Vagina (tissue), 2 donors: ENCODE measurements at regions not wholly inside any gene's neighbourhood (a gene's known extent, or its start where the extent isn't known, plus 50 kb on each side); places are given as distances from the start of the nearest gene placed in this dataset.
A peak's percentile ranks its signal among the peaks of the same experiment; 100 is the strongest.

Experiments used
- DNase-seq, 2 donors: peaks; one replicate each; pipeline ENCODE4 v3.0.0-alpha.2; 2017; ENCODE audit errors: extremely low spot score in 2 of 2
- H3K27ac ChIP-seq: fragments of 200-600 bp; sonication (generic); one replicate; pipeline ENCODE4 v1.5.1; 2019
- H3K27me3 ChIP-seq: fragments of 200-600 bp; sonication (generic); one replicate; pipeline ENCODE4 v1.5.1; 2019
- H3K36me3 ChIP-seq, 2 donors: fragments of 200-600 bp; sonication (generic); one replicate each; pipeline ENCODE4 v1.5.1; 2017 to 2019
- H3K4me1 ChIP-seq: fragments of 200-600 bp; sonication (generic); one replicate; pipeline ENCODE4 v1.5.1; 2019
- H3K4me3 ChIP-seq, 2 donors: fragments of 200-600 bp; sonication (generic); 1 replicate in 1 of 2; 2 replicates in 1 of 2; pipeline ENCODE4 v1.5.1; 2016 to 2019
- H3K9me3 ChIP-seq: fragments of 200-600 bp; sonication (generic); one replicate; pipeline ENCODE4 v1.5.1; 2019
- CTCF ChIP-seq, 3 experiments: fragments of 450-650 bp in 2 of 3; fragments of 200-600 bp in 1 of 3; sonication (generic) in 1 of 3; IDR thresholded peaks; one replicate each; pipeline ENCODE4 v1.5.1; 2017 to 2019; ENCODE audit warnings: antibody characterized with exemption in 3 of 3, mild to moderate bottlenecking in 2 of 3, moderate library complexity in 2 of 3
- POLR2A ChIP-seq, 2 donors: fragments of 450-650 bp; IDR thresholded peaks; one replicate each; pipeline ENCODE4 v1.6.1; 2017; ENCODE audit warnings: antibody characterized with exemption in 2 of 2, mild to moderate bottlenecking in 2 of 2, moderate library complexity in 2 of 2
- POLR2AphosphoS5 ChIP-seq, 2 donors: sonication (generic); formaldehyde crosslinking; IDR thresholded peaks; one replicate each; pipeline ENCODE4 v1.9.0; 2017; ENCODE audit warnings: antibody characterized with exemption in 2 of 2, mild to moderate bottlenecking in 2 of 2, low read depth in 1 of 2; ENCODE audit not compliant: insufficient read depth in 1 of 2
- intact Hi-C: fragments of 100-400 bp; cut with DNase I; formaldehyde crosslinking; loops from one replicate; pipeline ENCODE4 v1.15.1; 2023

- Histone ChIP-seq H3K36me3 (no peaks in the 10 kb centered on the region), H3K9me3 (no peaks in the 10 kb centered on the region), H3K27me3 (no peaks in the 10 kb centered on the region), H3K4me1 (no peaks in the 10 kb centered on the region), H3K4me3 (no peak overlapping the region), H3K27ac (no peak overlapping the region)
- intact Hi-C loops: no loop called here
- DNase-seq: no peak
- TF ChIP-seq CTCF (IDR thresholded peaks at IDR 0.05) (no peak), POLR2A (IDR thresholded peaks at IDR 0.05) (no peak), POLR2AphosphoS5 (IDR thresholded peaks at IDR 0.05; ENCODE audit: insufficient read depth in 1 of 2, low read depth in 1 of 2) (no peak)
These were observed 490.8 kb downstream of the NPIPA7 start for GRCh38 chr16:16869746-16870145.

- no peak for TF ChIP-seq POLR2AphosphoS5 (IDR thresholded peaks at IDR 0.05; ENCODE audit: insufficient read depth in 1 of 2, low read depth in 1 of 2)
- no peak for TF ChIP-seq POLR2A (IDR thresholded peaks at IDR 0.05)
- TF ChIP-seq CTCF (IDR thresholded peaks at IDR 0.05): no peak
- no peaks in the 10 kb centered on the region for H3K27me3 ChIP-seq
- intact Hi-C loops: no loop called here
- H3K4me3 ChIP-seq: no peak overlapping the region
- no peak overlapping the region for H3K27ac ChIP-seq
- H3K36me3 ChIP-seq: no peaks in the 10 kb centered on the region
- no peak for DNase-seq
- H3K4me1 ChIP-seq: no peaks in the 10 kb centered on the region
- no peaks in the 10 kb centered on the region for H3K9me3 ChIP-seq
These were observed 492.3 kb downstream of the NPIPA7 start for GRCh38 chr16:16871196-16871595.

- H3K9me3 ChIP-seq: no peaks in the 10 kb centered on the region
- no peak overlapping the region for H3K27ac ChIP-seq
- peak in 1 of 2 donors; percentile 6 for DNase-seq
- H3K4me3 ChIP-seq: no peak overlapping the region
- TF ChIP-seq POLR2A (IDR thresholded peaks at IDR 0.05) (no peak), CTCF (IDR thresholded peaks at IDR 0.05) (no peak), POLR2AphosphoS5 (IDR thresholded peaks at IDR 0.05; ENCODE audit: insufficient read depth in 1 of 2, low read depth in 1 of 2) (no peak)
- H3K4me1 ChIP-seq: no peaks in the 10 kb centered on the region
- H3K36me3 ChIP-seq: no peaks in the 10 kb centered on the region
- no peaks in the 10 kb centered on the region for H3K27me3 ChIP-seq
- intact Hi-C loops: no loop called here
These were observed 498.1 kb downstream of the NPIPA7 start for GRCh38 chr16:16877061-16877460.

- DNase-seq: no peak
- intact Hi-C loops: no loop called here
These were observed 500.8 kb downstream of the NPIPA7 start for GRCh38 chr16:16879567-16880251.

More at GRCh38 chr16:16879567-16880251, 500.8 kb downstream of the NPIPA7 start:
- Histone ChIP-seq H3K4me1 (no peaks in the 10 kb centered on the region), H3K4me3 (no peak overlapping the region), H3K9me3 (no peaks in the 10 kb centered on the region), H3K27ac (no peak overlapping the region), H3K27me3 (no peaks in the 10 kb centered on the region), H3K36me3 (no peaks in the 10 kb centered on the region)
- TF ChIP-seq POLR2A (IDR thresholded peaks at IDR 0.05) (no peak), CTCF (IDR thresholded peaks at IDR 0.05) (no peak), POLR2AphosphoS5 (IDR thresholded peaks at IDR 0.05; ENCODE audit: insufficient read depth in 1 of 2, low read depth in 1 of 2) (no peak)
